GM18907 (cell line): ENCODE measurements at regions not wholly inside any gene's neighbourhood (a gene's known extent, or its start where the extent isn't known, plus 50 kb on each side); places are given as distances from the start of the nearest gene placed in this dataset.

ENCODE experiments used
- ATAC-seq: cut with Tn5 transposase; IDR thresholded peaks from one replicate; pipeline ENCODE4 v1.9.1; 2021; ENCODE audit warnings: mild to moderate bottlenecking, moderate library complexity; ENCODE audit not compliant: unreplicated experiment

DNA sequence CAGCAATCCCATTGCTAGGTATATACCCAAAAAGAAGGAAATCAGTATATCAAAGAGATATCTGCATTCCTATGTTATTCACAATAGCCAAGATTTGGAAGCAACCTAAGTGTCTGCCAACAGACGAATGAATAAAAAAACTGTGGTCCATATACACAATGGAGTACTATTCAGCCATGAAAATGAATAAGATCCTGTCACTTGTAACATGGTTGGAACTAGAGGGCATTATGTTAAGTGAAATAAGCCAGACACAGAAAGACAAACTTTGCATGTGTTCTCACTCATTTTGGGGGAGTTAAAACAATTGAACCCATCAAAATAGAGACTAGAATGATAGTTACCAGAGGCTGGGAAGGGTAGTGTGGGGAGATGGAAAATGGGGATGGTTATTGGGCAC is 323.5 kb upstream of the NFE2L3 start:
- no peak for ATAC-seq

DNA sequence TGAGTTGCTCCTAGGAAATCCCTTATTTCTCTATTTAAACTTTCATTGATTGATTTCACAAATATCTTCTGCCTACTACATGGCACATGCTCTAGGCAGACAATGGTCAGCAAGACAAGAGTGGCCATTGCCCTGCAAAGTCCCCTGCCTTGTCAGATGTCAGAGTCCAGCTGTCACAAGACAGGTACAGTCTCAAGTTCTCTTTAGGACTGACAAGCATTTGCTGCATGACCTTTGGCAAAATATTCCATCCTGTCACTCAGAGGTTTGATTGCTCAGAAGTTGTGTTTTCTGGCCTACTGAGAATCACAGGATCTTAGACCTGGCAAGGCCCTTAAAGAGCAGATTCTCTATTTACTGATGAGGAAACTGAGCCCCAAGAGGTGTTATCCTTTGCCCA is 322.3 kb upstream of the NFE2L3 start:
- ATAC-seq, result no peak

DNA sequence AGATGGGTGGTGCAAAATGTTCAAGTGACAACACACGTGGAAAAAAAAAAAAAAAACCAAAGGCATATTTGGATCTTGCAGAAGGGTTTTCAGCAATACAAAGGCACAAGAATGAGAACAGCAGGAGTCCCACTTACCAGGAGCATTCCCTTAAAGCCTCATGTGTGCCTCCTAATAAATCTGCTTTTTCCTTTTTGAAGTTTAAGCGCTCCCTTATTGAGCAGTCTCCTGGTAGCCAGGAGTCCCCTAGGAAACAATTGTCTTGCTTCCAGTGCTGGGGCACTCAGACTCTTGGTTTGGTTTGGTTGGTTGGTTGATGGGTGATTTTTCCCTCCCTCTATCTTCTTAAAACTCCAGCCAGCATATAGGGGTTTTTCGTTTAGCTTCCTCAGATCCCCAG is 321.8 kb upstream of the NFE2L3 start:
- no peak for ATAC-seq

DNA sequence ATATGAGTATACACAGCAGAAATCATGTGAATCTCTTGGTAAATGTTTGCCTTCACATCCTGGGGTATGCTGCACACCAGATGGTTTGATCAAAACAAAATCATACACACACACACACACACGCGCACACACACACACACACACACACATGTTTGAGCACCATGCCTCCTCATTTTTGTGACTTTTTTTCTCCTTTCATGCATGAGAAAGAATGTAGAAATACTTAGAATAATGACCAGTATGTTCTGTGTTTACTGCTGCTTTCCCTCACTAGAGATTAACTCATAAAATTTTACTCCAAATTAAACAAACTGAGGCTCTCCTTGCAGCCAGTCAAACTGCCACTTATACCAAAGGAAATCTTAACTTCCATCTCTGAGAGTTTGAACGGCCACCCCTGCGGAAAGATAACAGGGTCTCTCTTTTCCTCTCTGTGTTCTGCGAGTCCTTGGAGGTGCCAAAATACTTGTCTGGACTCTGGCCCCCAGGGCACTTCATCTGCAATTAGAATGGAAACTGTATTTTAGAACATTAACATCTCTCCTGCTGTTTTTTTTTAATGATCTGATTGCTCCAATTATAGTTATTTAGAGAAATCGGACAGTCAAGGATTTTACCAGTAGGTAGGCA is 320.8 kb upstream of the NFE2L3 start:
- ATAC-seq, result no peak

DNA sequence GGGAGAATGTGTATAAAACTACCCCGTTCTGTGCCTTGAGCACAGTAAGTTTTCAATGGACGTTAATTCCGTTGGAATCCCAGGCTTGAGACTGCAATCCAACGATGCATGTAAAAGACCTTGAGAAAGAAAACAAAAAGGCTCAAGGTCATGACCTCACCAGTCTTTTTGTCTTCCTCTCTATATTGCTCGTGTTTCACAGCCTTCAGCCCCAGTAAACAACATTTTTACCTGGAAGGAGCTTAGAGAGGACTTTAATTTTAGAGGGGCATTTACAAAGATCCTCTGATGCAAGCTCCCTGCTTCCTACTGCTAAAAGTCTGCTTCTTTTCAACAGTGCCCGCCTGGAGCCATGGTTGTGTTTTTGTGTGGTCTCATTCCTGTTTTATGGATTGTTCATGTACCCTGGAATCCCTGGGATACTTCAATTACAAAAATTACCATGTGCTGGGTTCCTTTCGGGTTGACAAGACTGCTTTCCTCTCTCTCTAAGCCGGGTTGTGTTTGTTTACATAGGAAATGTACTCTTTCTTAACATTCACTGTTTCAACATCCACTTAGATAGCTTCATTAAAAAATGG is 320.1 kb upstream of the NFE2L3 start:
- ATAC-seq, result no peak

DNA sequence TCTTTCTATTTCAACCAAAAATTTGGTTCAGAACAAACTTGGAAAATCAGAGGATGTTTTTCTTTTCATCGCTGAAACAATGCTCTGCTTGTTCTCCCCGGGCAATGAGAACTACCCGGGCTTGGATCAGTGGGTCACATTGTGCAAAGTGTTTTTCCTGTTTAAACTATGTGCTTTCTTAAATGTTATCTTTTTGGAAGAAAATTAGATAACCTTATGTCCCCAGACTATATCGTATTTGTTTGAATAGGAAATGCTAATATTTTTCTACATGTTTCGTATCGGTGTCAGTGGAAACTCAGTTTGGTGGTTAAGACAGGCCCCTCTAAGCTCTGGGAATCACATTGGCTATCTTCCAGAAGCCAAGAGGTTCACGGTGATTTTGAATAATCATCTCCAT is 319.5 kb upstream of the NFE2L3 start:
- ATAC-seq, result no peak

DNA sequence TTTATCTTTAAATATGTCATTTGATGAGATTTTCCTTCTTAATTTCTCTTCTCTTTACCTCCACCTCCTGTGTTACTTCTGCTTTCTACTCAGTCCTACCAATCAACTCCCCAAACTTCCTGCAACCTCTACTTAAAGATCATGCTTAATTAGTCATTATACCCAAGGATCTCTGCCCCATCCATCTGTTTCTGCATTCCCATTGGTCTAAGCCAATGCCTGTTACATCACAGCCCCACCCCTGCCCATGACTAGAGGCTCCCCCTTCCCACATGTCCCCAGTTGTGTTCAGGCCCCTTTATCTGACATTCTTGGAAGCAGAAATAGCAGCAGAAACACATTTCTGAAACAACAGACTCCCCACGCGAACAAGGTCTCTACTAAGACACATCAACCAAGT is 319.1 kb upstream of the NFE2L3 start:
- no peak for ATAC-seq

DNA sequence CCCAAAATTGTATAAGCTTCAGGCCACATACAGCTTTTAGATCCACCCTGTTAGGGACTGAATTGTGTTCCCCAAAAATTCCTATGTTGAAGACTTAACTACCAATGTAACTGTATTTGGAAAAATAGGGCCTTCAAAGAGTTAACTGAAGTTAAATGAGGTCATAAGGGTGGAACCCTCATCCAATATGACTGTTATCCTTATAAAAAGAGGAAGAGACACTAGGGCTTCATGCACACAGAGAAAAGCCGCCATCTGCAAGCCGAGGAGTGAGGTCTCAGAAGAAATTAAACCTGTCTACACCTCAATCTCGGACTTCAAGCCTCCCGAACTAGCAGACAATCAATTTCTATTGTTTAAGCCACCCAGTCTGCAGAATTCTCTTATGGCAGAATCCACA is 317.9 kb upstream of the NFE2L3 start:
- ATAC-seq, result no peak

DNA sequence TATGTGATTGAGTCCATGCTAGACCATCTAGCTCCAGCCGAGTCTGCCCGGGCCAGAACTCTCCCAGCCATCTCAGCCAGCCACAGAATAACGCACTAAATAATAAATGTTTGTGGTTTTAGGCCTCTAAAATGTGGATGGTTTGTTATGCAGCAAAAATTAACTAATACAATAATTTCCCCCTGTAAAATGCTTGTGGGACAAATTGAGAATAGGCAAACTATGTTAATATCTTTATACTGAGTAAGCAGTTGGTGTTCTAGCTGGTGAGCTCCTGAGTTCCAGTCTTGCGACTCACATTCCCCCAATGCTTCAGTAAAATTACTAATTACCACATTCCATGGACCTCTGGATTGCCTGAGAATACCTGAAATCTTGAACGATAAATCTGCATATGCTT is 316.8 kb upstream of the NFE2L3 start:
- ATAC-seq, result no peak

DNA sequence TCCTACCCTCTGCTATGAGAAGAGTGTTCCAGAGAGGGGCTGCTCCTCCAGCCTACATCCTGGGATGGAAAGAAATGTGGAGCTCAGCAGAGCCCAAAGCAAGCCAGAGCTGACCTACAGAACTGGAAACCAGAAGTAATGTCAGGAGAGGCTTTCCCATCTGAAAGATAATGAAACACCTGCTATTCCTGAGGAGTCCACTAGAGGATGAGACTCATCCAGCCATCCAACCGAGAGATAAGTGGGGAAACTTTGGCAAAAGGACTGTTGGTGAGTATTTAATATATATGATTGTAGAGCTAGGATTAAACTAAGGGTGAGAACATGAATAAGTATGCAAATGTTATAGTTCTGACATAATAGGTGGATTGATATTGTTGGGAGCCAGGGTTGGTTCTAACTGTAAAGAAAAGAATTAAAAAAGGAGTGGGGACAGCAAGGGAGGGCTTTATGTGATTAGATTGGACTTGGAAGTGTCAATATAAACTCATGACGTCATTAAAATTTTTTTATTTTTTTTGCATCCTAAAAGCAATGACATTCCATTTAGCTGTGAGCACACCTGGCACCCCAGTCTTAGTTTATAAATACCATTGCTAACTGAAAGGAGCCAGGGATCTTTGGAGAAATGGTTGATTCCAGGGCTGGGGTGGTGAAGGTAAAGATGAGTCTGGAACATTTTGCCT is 312.8 kb upstream of the NFE2L3 start:
- ATAC-seq, result no peak

DNA sequence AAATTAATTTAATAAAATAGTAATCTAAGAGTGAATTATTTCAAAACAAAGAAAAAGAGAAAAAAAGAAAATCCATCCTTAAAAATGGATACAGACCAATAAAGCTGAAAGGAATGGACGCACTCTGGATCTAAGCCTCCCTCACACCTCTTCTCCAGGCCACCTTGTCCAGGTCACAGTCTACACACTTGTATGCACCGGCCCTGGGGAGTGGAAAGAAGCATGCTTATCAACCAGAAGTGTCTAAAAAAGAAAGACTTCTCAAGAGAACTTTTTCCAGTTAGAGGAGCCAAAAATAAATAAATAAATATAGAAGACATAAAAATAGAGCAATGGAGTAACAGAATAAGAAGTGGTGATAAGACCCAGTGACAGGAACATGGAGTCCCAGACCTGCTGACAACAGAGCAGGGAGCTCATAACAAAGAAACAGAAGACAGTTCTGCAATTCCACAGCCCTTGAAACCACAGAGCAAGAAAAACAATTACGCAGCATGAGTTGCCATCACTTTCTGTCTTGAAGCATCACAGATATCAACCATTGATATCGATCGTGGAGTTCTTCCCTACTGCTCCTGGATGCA is 311.7 kb upstream of the NFE2L3 start:
- ATAC-seq, result no peak

DNA sequence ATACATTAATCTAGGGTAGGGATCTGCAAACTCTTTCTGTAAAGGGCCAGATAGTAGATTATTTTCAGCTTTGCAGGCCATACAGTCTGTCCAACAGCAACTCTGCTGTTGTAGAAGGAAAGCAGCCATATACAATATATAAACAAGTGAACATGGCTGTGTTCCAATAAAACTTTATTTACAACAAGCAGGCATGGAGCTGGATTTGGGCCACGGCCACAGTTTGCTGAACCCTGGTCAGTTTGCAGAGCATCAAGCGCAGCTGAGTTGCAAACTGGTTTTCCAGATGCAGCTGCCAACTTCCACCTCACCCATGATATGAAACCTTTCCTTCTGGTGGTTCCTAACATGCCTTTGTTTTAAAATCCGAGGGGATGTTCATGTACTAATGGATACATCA is 310.4 kb upstream of the NFE2L3 start:
- no peak for ATAC-seq

DNA sequence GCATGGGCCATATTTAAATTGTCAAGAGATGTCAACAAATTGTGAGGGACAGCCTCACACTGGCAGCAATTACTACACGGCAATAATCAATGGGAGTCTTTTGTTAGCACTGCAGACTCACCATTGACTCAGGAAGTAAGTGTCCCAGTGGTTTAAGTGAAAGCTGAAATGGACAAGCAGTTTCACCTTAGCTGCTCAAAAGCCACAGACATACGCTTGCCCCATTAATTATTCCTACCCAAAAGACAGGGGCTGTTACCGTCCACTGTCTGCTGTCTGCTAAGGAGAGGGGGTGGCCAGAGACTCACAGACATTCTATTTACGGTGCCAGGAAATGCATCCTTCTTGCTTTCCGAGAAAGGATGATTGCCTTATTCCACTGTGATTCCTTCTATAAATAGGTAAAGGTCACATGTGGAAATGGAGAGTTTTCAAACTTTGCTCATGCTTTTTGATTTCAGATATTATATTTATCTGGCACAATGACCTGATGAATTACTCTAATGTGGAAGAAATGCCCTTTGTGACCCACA is 309.7 kb upstream of the NFE2L3 start:
- ATAC-seq, result no peak

DNA sequence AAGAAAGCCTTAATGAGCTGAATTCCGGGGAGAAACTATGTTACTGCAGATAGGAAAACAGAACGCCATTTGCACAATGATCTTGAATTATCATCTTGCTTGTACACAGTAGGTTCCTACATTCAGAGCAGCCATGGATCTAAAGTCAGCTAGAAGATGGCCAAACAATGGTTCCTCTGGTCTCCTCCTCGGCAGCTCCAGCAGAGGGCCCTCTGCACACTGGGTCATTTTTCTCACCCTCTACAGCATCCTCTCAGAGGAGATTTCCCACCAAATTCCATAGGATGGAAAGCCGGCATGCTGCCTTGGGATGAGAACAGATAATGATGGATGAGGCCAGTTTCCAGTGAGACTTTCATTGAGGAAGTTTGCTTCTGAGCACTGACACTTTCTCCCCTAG is 308.5 kb upstream of the NFE2L3 start:
- no peak for ATAC-seq

DNA sequence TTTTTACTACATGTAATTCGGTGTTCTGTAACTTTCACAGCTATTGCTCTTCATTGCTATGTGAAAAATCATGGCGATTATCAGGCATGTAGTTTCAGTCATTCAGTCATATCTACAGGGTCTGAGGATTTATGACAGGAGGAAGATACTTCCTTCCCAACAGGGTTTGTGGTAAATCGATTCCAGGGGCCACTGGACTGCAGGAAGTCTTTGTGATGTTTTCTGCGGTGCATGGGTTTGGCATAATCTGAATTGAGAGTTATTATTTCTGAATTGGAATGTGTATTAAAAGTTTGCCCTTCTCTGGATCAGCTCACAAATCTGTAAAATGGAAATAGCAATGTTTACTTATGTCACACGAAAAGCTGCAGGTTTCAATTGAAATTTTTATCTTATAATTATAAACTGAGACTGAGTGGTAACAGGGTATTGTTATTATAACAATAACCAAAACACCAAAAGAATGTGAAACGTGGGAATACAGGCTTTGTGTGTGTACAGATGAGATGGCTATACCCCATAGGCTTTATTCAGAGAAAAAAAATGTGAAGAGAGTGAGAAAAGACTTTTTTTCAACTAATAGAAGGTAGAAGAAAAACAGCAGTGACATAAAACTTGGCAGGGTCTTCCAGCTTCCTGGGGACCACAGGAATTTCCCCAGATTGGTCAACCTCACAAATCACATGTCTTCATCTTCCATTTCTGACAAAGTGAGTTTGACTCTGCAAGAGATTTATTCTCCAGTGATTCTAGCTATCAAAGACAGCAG is 307.7 kb upstream of the NFE2L3 start:
- no peak for ATAC-seq

DNA sequence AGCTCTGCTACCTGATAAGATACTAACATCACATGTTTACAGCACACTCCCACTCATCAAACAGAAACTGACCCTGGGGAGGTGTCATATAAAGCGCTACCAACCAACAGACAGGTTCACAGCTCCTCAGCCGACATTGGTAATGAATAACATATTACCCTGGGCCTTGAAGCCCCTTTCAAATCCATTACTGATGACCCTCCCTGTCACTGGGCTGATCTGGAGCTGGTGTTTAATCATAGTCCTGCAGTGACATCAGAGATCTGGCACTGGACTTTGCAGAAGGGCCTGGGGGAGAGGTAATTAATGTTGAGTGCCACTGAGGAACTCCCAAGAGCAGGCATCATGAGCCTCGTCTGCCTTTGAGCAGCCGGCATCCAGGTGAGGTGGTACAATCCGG is 306.5 kb upstream of the NFE2L3 start:
- no peak for ATAC-seq

DNA sequence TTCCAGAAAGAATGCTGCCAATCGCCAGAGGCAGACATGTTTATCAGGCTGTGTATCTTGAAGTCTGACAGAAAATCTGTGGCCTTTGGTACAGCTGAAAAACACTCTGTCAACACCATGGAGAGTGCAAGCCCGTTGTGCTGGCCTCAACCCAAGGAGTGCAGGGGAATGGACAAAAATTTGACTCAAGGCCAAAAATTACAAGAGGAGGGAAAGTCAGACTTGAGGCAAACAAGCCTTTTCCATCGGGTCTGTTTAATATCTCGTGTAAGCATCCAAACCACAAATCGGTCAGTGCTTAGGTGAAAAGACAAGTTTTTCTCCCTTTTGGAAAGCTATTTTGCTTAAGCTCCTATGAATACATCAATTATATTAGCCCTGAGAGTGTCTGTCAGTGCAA is 305.3 kb upstream of the NFE2L3 start:
- ATAC-seq, result no peak

DNA sequence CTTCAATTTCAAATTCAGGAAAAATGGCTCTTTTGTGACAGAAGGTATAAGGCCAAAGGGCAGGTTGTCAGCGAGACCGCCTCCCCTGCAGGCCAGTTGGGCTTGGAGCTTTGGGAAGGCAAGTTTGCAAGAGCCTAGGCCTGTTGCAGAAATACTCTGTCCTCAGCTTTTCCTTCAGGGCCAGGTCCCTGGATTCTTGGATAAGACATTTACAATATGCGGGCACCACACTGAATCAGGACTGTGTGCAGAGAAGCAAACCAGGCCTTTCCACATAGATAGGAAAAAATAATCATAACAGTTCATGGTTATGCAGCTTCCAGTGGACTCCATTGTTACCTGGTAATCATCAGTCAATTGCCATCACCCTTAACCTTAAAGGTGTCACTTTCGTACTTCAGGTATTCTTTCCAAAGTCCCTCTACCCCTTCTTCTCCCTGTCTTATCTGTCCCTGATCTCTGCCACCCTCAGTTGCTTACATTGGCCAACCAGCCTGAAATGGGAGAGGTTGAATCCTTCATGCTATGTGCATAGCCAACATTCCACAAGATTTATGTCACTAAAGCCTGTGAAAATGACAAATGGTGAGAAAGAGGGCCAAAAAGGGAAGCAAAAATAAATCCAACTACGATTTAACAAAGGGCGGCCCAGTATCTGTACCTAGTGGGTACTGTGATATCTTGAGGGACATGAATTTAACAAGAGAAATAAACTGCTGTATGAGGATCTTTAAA is 304.5 kb upstream of the NFE2L3 start:
- ATAC-seq, result no peak

DNA sequence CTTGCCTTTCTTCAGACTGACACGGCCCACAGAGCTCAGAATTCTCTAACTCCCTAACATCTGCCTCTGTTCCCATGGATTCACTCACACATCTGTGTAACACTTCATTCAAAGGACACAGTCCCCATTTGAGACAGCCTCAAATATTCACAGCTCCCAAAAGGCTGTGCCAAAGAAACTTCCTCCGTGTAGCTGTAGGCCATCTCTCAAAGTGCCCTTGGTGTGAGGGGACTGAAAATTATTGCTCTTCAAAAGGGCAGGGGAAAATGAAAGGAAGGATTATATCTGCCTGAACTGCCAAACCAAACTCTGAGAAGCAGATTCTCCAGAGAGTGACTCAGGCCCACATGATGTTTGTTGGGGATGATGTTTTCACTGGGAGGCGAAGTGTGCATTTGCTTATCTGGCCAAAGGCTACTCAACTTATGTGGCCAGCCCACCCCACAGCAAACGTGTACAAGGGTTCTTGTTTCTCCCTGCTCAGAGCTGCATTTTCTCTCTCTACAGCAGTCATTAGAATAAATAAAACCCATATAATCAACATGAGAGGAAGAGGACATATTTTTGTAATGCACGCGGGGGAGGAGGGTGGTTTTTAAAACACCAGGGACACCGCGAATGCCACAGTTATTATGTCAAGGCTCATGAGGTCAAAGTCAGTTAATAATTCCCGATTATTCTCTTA is 302.4 kb upstream of the NFE2L3 start:
- ATAC-seq, result no peak

DNA sequence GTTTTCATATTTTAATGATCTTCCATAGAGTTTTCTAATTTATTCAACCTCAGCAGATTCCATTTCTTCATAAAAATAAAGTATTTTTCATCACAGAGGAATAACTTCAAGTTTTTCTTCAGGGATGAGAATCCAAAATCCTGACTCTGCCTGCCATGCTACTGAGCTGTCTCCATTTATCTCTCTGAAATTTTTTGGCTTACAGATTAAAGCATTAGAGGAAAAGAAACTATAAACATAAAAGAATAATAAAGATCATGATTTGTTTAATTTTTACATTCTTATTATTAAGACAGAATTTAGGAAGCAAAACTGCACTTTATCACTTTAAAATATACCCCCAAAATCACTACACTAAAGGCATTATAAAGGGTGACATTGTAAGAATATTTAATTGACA is 301.8 kb upstream of the NFE2L3 start:
- ATAC-seq, result no peak
